ENCODE measurements at regions not wholly inside any gene's neighbourhood (a gene's known extent, or its start where the extent isn't known, plus 50 kb on each side); places are given as distances from the start of the nearest gene placed in this dataset.
A peak's percentile ranks its signal among the peaks of the same experiment; 100 is the strongest.

DNA sequence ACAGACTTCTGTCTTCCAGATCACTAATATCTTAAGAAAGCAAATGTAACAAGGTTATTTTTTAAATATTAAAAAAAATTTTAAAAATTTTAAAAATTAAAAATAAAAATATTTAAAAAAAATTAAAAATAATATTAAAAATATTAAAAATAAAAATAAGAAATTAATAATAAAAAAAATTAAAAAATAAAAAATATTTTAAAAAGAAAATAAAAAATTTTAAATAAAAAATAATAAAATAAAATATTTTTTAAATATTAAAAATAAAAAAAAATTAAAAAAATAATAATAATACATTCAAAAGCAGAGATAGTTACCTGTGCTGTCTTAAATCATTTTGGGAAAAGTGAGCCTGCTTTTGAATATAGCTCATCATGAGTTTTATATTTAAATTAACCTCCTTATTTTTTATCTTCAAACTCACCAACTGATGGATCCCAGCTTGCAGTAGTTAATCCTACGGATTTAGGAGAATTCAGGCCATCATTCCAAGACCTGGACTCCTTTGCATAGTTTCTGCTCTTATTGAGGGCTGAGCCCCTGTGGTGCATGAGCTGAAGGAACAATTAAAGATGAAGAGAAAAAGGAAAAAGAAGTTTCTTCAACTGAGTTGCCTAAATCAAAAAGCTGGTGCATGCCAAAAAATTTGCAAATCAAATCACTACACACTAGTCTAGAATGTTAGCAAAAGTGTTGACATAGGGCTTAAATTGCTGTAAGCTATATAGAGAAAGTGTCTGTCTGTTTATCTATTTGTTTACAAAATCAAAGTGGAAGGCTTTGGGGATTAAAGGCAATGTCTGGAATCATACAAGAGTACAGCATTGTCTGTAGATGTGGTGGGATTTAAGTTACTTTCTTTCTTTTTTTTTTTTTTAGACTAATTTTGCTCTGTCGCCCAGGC is 50.5 kb upstream of the ZNF438 start:
- DNase-seq: peak in 1 of 2 experiments; percentile 18

DNA sequence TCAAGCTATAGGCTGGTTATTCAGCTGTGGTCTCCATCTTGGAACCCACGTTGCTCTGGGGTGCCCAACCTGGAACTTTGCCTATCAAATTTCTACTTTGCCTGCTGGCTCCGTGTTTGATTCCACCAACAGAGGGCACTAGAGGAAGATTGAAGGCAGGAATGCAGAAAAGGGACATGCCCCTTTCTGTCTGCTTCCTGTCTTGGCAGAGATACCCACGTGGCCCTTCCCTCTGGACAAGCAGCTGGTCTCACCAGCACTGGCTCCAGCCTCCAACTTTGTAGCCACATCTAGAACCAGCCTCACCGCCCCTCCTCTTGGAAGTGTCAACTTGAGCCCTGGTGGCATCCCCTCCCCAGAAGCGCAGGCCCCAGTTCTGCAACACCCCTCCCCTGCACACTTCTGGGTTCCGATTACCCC is 52.1 kb upstream of the ZNF438 start:
- peak; percentile 50 to 81 for DNase-seq

DNA sequence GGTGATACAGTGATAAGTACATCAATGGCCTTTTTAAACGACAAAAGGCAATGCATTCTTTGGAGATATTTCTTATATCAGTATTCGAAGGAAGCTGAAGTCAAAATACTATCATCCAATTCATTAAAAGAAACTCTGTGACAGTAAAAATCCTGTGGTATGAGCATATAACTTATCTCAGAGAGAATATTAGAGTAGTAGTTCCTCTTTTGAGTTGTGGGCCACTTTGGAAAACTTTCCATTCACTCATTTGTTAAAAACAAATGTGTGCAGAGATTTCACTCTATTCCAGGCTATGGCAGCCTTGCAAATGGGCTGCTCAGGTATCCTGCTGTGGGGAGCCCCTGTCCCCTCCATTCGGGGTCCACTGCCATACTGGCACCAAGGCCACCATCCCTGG is 55.3 kb upstream of the ZNF438 start:
- no peak for DNase-seq

- peak in 1 of 2 experiments; percentile 26 for DNase-seq
Measured at GRCh38 chr10:31087851-31088250, 56.2 kb upstream of the ZNF438 start.

- DNase-seq: no peak
Measured at GRCh38 chr10:31090894-31091607, 59.4 kb upstream of the ZNF438 start.

DNA sequence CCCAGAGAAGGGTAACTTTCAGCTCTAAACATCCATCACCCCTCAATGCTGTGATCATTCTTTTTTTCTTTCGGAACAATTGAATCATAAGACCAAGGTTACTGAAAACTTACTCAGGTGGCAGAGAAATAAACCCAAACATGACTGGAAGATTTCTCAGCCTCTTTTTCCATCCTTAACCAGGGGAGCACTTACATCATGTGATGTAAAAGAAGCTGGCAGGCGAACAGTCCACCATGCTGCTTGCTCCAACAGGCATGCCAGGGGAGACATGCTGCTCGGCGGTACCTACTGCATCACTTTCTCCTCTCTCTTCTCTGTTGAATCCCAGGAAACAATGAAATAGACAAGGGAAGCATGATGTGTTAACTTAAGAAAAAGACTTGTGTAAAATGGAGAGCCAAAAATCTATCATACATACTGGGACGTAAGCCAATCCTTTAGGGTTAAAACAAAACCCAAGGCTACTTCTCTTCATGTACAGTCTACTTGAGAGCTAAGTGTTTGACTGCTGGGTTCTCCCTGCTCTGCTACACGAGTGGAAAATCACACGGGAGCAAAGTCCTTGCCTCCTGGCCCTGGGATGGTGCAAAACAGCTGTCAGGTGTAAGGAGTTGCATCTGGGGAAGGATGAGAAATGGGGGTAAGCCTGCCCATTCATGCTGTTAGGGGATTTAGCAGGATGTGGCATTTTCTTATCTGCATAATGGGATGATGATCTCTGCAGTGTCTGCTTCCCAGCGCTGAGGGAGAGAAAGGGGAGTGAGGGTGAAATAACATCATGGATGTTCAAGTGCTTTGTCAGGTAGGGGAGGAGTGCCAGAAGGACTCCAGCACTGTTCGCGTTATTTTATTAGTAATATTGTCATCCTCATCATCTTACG is 64.3 kb upstream of the ZNF438 start:
- DNase-seq: peak in 1 of 2 experiments; percentile 0

GRCh38 chr10:31098046-31098445 is 66.4 kb upstream of the ZNF438 start:
- no peak for DNase-seq

- DNase-seq: no peak
Measured at GRCh38 chr10:31099094-31099493, 67.4 kb upstream of the ZNF438 start.

- no peak for DNase-seq
Measured at GRCh38 chr10:31099664-31100063, 68.0 kb upstream of the ZNF438 start.

GRCh38 chr10:31100115-31100601 is 68.5 kb upstream of the ZNF438 start:
- no peak for DNase-seq

DNA sequence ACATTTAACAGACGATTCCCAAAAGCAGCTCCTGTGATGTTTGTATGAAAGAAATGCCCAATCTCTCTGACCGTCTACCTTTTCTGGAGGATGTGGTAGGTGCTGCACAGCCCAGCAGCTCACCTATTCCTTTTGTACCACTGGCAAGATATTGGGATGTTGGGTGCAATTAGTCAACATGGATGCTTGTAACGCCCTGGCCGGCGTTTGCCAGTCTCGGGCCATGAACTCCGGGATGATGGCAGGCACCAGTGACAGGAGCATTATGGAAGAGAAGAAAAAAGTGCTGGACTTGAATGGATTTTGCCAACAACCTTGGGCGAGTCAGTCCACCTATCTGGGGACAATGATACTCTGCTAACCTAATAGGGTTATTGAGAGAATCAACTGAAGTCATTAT is 69.0 kb upstream of the ZNF438 start:
- no peak for DNase-seq

- no peak for DNase-seq
Measured at GRCh38 chr10:31101123-31101522, 69.5 kb upstream of the ZNF438 start.

- no peak for DNase-seq
Measured at GRCh38 chr10:31102421-31102820, 70.8 kb upstream of the ZNF438 start.

- DNase-seq: peak; percentile 18 to 63
Measured at GRCh38 chr10:31103112-31103511, 71.4 kb upstream of the ZNF438 start.

- no peak for DNase-seq
Measured at GRCh38 chr10:31112961-31113360, 81.3 kb upstream of the ZNF438 start.

GRCh38 chr10:31116226-31116625 is 84.6 kb upstream of the ZNF438 start:
- no peak for DNase-seq

DNA sequence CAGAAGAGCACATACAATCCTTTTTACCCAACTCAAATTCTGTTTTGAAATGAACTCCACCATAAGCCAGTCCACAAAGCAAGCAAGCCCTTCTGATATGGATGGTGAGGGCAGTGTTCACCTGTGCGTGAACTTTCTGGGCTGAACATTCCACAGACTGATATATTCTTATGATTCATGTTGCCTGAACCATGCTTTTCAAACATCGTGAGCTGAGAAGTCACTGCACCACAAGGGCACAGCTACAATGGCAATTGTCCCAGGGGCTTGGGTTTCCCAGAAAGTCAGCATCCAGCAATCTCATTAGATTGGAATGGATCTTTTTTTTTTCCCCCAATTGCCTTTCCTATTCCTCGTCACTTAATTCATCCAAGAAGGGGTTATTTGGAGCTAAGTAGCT is 86.9 kb upstream of the ZNF438 start:
- DNase-seq: no peak

GRCh38 chr10:31120392-31120791 is 88.7 kb upstream of the ZNF438 start:
- no peak for DNase-seq

DNA sequence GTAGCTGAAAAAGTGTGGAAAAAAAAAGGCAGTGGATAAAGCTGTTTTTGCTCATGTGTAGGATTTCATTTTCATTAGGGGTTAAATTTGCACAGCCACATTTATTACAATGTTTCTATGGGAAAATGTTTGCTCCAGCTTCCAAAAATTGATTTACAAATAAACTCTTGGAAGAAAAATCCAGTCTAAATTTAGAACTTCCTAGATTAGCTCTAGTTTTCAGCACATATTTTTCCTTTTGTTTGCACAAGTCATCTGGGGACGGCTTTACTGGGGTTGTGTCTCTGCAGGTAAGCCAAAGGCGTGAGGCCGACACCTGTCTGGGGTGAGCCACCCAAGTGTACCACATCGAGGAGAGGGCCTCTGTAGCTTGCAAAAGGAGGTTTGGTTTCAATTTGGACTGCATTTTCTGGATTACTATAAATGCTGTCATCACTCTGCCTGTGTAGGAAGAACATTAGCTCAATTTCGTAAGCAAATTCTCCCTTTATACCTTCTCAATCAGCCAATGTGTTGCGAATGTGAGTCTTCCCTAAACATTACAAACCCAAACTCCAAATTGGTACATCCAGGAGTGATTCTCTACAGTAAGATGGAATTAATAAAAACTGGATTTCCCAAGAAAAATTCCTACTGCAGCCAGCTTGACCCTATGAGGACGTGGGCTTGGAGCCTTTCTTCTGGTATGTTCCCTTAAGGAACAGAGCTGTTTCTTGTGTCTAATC is 89.5 kb upstream of the ZNF438 start:
- no peak for DNase-seq

DNA sequence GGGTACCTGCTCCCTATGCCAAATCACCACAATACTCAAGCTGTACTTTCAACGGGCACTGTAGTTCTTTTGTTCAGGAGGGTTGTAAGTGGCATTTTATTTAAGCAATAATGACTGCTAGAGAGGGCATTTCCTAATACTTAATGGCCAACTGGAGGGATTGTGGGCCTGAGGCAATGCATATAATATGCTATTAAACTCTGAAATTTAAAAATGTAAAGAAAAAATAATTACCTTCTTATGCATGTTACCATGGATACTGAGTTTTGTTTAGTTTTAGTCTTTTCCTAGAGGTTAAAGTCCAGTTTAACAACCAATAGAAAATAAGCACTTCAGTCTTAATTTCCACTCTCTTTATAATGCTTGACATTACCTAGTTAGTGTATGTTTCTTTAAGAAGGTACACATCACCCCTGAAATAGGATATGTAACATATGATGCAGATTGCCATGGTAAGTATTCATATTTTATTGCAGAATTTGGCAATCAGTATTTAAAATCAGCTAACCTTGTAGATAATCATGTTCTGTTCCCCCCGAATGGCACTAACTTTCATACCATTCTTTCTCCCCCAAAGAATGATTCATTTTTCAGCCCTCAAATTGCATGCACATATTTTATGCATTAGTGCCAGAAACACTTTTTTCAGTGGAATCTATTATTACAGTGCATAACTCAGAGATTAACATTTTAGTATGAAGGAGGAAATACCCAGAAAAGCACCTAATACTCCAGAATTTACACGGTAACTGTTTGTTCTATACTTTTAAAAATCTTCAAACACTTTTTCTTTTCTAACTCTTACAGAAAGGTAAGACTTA is 90.3 kb upstream of the ZNF438 start:
- no peak for DNase-seq

DNA sequence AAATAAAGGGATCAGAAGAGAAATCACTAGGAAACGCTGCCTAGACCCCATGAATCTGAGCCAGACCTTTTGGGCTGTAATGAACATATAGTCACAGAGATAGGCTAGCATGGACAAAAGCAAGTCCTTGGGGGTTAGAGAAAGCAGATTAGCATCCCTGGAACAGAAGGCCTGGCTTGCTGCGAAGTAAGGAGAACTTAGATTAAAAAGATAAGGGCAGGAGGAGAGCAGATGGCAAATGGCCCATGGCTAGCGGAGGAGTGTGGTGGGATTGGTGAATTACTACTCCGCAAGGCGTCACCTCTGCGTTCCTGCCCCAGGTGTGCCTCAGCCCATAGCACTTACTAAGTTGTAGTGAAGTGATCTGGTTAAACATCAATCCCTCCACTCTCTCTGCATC is 92.3 kb upstream of the ZNF438 start:
- peak; percentile 44 to 80 for DNase-seq
